GM23338 (cell line): ENCODE measurements at regions not wholly inside any gene's neighbourhood (a gene's known extent, or its start where the extent isn't known, plus 50 kb on each side); places are given as distances from the start of the nearest gene placed in this dataset.

Experiments used
- ATAC-seq: fragments of 200-7000 bp; cut with Tn5 transposase; 3 replicates; pipeline ENCODE4 v1.9.1; 2020
- DNase-seq: peaks from one replicate; pipeline ENCODE4 v3.0.0-alpha.2; 2015; ENCODE audit warnings: low spot score
- H2AFZ ChIP-seq: fragments of 200-600 bp; sonication (generic); 2 replicates; pipeline ENCODE4 v1.8.0; 2016; ENCODE audit warnings: antibody characterized with exemption, mild to moderate bottlenecking, moderate library complexity
- H3F3A ChIP-seq: fragments of 200-600 bp; sonication (generic); replicated peaks from 2 replicates; pipeline ENCODE4 v1.8.0; 2017; ENCODE audit warnings: antibody characterized with exemption, mixed run types, low read depth
- H3K27ac ChIP-seq: fragments of 200-600 bp; sonication (generic); 2 replicates; pipeline ENCODE4 v1.6.1; 2016; ENCODE audit warnings: low read depth
- H3K27me3 ChIP-seq: fragments of 200-600 bp; sonication (generic); 2 replicates; pipeline ENCODE4 v1.8.0; 2016; ENCODE audit warnings: mild to moderate bottlenecking, mixed run types, moderate library complexity; ENCODE audit not compliant: insufficient read depth
- H3K36me3 ChIP-seq: fragments of 200-600 bp; sonication (generic); 2 replicates; pipeline ENCODE4 v1.8.0; 2016; ENCODE audit warnings: mild to moderate bottlenecking; ENCODE audit not compliant: insufficient read depth
- H3K4me1 ChIP-seq: fragments of 200-600 bp; sonication (generic); 2 replicates; pipeline ENCODE4 v1.8.0; 2016; ENCODE audit warnings: mild to moderate bottlenecking, moderate library complexity; ENCODE audit not compliant: insufficient read depth
- H3K4me2 ChIP-seq: fragments of 200-600 bp; sonication (generic); 2 replicates; pipeline ENCODE4 v1.7.1; 2017; ENCODE audit warnings: mixed run types
- H3K4me3 ChIP-seq: fragments of 200-600 bp; sonication (generic); 2 replicates; pipeline ENCODE4 v1.6.1; 2016; ENCODE audit warnings: mixed run types
- H3K79me2 ChIP-seq: fragments of 200-600 bp; sonication (generic); replicated peaks from 2 replicates; pipeline ENCODE4 v1.8.0; 2017; ENCODE audit warnings: mild to moderate bottlenecking; ENCODE audit not compliant: insufficient read depth
- H3K9me2 ChIP-seq: fragments of 200-600 bp; sonication (generic); 2 replicates; pipeline ENCODE4 v1.8.0; 2017; ENCODE audit not compliant: insufficient read depth
- H4K20me1 ChIP-seq: fragments of 200-600 bp; sonication (generic); replicated peaks from 2 replicates; pipeline ENCODE4 v1.8.0; 2017; ENCODE audit warnings: mild to moderate bottlenecking; ENCODE audit not compliant: insufficient read depth
- H3K27ac Mint-ChIP-seq: 2 replicates; pipeline ENCODE4 v1.8.0; 2020; ENCODE audit warnings: inconsistent platforms, mild to moderate bottlenecking, moderate library complexity, mixed read lengths
- H3K27me3 Mint-ChIP-seq: 3 replicates; pipeline ENCODE4 v1.8.0; 2022; ENCODE audit warnings: low read depth, mild to moderate bottlenecking, moderate library complexity, mixed read lengths, inconsistent platforms; ENCODE audit not compliant: insufficient read depth, poor library complexity
- H3K36me3 Mint-ChIP-seq: 3 replicates; pipeline ENCODE4 v1.8.0; 2021; ENCODE audit warnings: low read depth, mild to moderate bottlenecking, inconsistent platforms, moderate library complexity, mixed read lengths
- H3K4me1 Mint-ChIP-seq: 3 replicates; pipeline ENCODE4 v1.8.0; 2020; ENCODE audit warnings: mild to moderate bottlenecking, inconsistent platforms, mixed read lengths
- H3K4me3 Mint-ChIP-seq: 3 replicates; pipeline ENCODE4 v1.8.0; 2021; ENCODE audit warnings: moderate library complexity, mild to moderate bottlenecking, inconsistent platforms, mixed read lengths
- H3K9me3 Mint-ChIP-seq: 3 replicates; pipeline ENCODE4 v1.8.0; 2020; ENCODE audit warnings: moderate library complexity, mild to moderate bottlenecking, inconsistent platforms, mixed read lengths
- CREB1 ChIP-seq: fragments of 250-450 bp; sonication (Bioruptor Pico); IDR thresholded peaks from 2 replicates; pipeline ENCODE4 v1.5.0; 2020; ENCODE audit warnings: low read depth, mild to moderate bottlenecking, moderate library complexity
- EZH2 ChIP-seq: fragments of 200-600 bp; sonication (generic); IDR thresholded peaks from one replicate; pipeline ENCODE4 v1.8.0; 2017; ENCODE audit warnings: antibody characterized with exemption, mild to moderate bottlenecking, low read depth; ENCODE audit not compliant: unreplicated experiment
- EZH2phosphoT487 ChIP-seq: fragments of 200-600 bp; sonication (generic); IDR thresholded peaks from one replicate; pipeline ENCODE4 v1.8.1; 2018; ENCODE audit warnings: antibody characterized with exemption; ENCODE audit not compliant: unreplicated experiment
- JUNB ChIP-seq: IDR thresholded peaks from one replicate; pipeline ENCODE4 v1.6.1; 2016; ENCODE audit warnings: antibody characterized with exemption; ENCODE audit not compliant: unreplicated experiment
- NANOG ChIP-seq: IDR thresholded peaks from 2 replicates; pipeline ENCODE4 v1.6.1; 2016; ENCODE audit warnings: antibody characterized with exemption, borderline replicate concordance
- STAT1 ChIP-seq: IDR thresholded peaks from one replicate; pipeline ENCODE4 v1.6.1; 2016; ENCODE audit warnings: antibody characterized with exemption; ENCODE audit not compliant: unreplicated experiment
- ZNF114 ChIP-seq: fragments of 250-450 bp; sonication (Bioruptor Pico); IDR thresholded peaks from 2 replicates; pipeline ENCODE4 v1.5.0; 2020; ENCODE audit warnings: mild to moderate bottlenecking, moderate library complexity
- ZNF331 ChIP-seq: fragments of 250-450 bp; sonication (Bioruptor Pico); IDR thresholded peaks from 2 replicates; pipeline ENCODE4 v1.5.0; 2020; ENCODE audit warnings: low read depth, mild to moderate bottlenecking, moderate library complexity
- TF ChIP-seq, protein P1 (sequence below): IDR thresholded peaks from one replicate; pipeline ENCODE4 v1.6.1; 2018; ENCODE audit warnings: antibody characterized with exemption; ENCODE audit not compliant: unreplicated experiment
- TF ChIP-seq, protein P2 (sequence below), 2 experiments: fragments of 200-600 bp in 1 of 2; sonication (generic) in 1 of 2; conservative IDR thresholded peaks; 2 replicates each; pipeline versions ENCODE4 v1.5.1 to v1.6.1; 2016 to 2017; ENCODE audit warnings: antibody characterized with exemption in 2 of 2, low read depth in 2 of 2, mild to moderate bottlenecking in 2 of 2, moderate library complexity in 1 of 2

DNA sequence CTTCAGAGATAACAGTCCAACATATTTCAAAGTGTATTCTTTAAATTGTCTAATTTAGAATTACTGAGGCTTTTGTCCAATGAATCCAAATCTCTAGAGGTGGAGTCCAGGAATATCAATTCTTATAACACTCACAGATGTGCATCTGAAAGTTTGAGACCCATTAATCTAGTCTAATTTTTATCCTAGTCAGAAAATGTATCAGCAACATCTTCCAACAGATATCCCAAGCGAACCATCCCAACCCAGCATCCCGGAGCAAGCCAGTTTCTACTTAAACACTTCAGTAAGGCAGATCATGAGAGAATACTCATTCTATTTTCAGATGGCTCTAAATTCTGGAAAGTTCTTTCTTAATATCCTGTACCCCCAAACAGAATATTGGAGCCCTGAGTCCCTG lies 113.5 kb downstream of the BBS10 start (continued):
- TF ChIP-seq, protein P1, sequence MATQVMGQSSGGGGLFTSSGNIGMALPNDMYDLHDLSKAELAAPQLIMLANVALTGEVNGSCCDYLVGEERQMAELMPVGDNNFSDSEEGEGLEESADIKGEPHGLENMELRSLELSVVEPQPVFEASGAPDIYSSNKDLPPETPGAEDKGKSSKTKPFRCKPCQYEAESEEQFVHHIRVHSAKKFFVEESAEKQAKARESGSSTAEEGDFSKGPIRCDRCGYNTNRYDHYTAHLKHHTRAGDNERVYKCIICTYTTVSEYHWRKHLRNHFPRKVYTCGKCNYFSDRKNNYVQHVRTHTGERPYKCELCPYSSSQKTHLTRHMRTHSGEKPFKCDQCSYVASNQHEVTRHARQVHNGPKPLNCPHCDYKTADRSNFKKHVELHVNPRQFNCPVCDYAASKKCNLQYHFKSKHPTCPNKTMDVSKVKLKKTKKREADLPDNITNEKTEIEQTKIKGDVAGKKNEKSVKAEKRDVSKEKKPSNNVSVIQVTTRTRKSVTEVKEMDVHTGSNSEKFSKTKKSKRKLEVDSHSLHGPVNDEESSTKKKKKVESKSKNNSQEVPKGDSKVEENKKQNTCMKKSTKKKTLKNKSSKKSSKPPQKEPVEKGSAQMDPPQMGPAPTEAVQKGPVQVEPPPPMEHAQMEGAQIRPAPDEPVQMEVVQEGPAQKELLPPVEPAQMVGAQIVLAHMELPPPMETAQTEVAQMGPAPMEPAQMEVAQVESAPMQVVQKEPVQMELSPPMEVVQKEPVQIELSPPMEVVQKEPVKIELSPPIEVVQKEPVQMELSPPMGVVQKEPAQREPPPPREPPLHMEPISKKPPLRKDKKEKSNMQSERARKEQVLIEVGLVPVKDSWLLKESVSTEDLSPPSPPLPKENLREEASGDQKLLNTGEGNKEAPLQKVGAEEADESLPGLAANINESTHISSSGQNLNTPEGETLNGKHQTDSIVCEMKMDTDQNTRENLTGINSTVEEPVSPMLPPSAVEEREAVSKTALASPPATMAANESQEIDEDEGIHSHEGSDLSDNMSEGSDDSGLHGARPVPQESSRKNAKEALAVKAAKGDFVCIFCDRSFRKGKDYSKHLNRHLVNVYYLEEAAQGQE = no peak
- TF ChIP-seq CREB1 (CRISPR knock-in tag) (no peak), JUNB (no peak), ZNF114 (CRISPR knock-in tag) (no peak)
- TF ChIP-seq, protein P2, sequence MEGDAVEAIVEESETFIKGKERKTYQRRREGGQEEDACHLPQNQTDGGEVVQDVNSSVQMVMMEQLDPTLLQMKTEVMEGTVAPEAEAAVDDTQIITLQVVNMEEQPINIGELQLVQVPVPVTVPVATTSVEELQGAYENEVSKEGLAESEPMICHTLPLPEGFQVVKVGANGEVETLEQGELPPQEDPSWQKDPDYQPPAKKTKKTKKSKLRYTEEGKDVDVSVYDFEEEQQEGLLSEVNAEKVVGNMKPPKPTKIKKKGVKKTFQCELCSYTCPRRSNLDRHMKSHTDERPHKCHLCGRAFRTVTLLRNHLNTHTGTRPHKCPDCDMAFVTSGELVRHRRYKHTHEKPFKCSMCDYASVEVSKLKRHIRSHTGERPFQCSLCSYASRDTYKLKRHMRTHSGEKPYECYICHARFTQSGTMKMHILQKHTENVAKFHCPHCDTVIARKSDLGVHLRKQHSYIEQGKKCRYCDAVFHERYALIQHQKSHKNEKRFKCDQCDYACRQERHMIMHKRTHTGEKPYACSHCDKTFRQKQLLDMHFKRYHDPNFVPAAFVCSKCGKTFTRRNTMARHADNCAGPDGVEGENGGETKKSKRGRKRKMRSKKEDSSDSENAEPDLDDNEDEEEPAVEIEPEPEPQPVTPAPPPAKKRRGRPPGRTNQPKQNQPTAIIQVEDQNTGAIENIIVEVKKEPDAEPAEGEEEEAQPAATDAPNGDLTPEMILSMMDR (conservative IDR thresholded peaks at IDR 0.05; ENCODE audit: low read depth in 2 of 2) = no peak

DNA sequence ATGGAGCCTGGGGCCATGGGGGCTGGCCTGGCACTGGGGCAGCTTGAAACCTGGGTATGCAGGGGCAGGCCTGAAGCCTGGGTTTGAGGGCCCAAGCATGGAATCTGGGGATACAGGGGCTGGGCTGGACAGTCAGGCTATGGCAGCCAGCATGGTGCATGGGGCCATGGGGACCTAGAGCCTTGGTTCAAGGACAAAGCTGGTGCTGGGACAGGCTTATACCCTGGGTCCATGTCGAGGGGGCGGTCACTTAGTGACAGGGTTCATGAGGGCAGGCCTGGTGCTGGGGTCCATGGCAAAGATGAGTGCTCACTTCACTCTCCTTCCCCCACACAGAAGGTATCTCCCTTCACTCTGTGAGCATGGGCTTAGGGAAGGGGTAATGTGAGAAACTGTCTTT lies 116.2 kb downstream of the BBS10 start:
- no peak overlapping the region for H3K4me3 ChIP-seq
- H3K9me2 ChIP-seq = no peaks in the 10 kb centered on the region
- H4K20me1 ChIP-seq = no peaks in the 10 kb centered on the region
- Mint-ChIP-seq H3K4me1 (no peaks in the 10 kb centered on the region), H3K27me3 (peaks cover 3% of the 10 kb centered on the region), H3K36me3 (no peaks in the 10 kb centered on the region), H3K9me3 (no peaks in the 10 kb centered on the region), H3K4me3 (no peak overlapping the region), H3K27ac (no peak overlapping the region)
- no peaks in the 10 kb centered on the region for H3F3A ChIP-seq
- H3K4me1 ChIP-seq = no peaks in the 10 kb centered on the region
- DNase-seq (no peak), ATAC-seq (no peak)
- H3K4me2 ChIP-seq = no peak overlapping the region
- no peaks in the 10 kb centered on the region for H3K79me2 ChIP-seq
- no peaks in the 10 kb centered on the region for H3K36me3 ChIP-seq
- no peak overlapping the region for H3K27ac ChIP-seq
- no peaks in the 10 kb centered on the region for H3K27me3 ChIP-seq
- H2AFZ ChIP-seq = no peak overlapping the region
- TF ChIP-seq ZNF331 (CRISPR knock-in tag) (no peak), STAT1 (no peak), NANOG (no peak), JUNB (no peak), EZH2phosphoT487 (no peak), EZH2 (no peak), ZNF114 (CRISPR knock-in tag) (no peak)
- TF ChIP-seq, protein P1 = no peak
- TF ChIP-seq, protein P2 (conservative IDR thresholded peaks at IDR 0.05; ENCODE audit: low read depth in 2 of 2) = no peak
